Kidney (tissue), 13 donors: ENCODE measurements at regions not wholly inside any gene's neighbourhood (a gene's known extent, or its start where the extent isn't known, plus 50 kb on each side); places are given as distances from the start of the nearest gene placed in this dataset.
"Not testable (repeated sequence)": the region's sequence is repeated elsewhere in the genome, so short reads cannot be mapped to it uniquely, and the experiment has no call there.

Experiments
- DNase-seq, 5 donors: peaks; one replicate each; pipeline ENCODE4 v3.0.0-alpha.2; 2013 to 2020
- FAIRE-seq: peaks from 2 replicates; lab custom pipeline; 2012; peaks lifted over from hg19 to GRCh38; lab: Jason Lieb, UNC
- H3K27ac ChIP-seq, 2 donors: one replicate each; pipeline ENCODE4 v1.7.0; 2013; ENCODE audit warnings: low read depth in 2 of 2, low read length in 2 of 2, inconsistent platforms in 1 of 2
- H3K27me3 ChIP-seq: one replicate; pipeline ENCODE4 v1.7.1; 2013; ENCODE audit warnings: low read length, inconsistent platforms; ENCODE audit not compliant: control insufficient read depth, insufficient read depth
- H3K36me3 ChIP-seq, 3 donors: one replicate each; pipeline versions ENCODE4 v1.7.0 to v1.7.1; 2013; ENCODE audit warnings: low read length in 3 of 3, control low read depth in 1 of 3, inconsistent platforms in 1 of 3; ENCODE audit not compliant: insufficient read depth in 3 of 3, control insufficient read depth in 2 of 3
- H3K4me1 ChIP-seq, 3 donors: one replicate each; pipeline versions ENCODE4 v1.7.0 to v1.7.1; 2013; ENCODE audit warnings: low read length in 3 of 3, inconsistent platforms in 1 of 3, low read depth in 1 of 3; ENCODE audit not compliant: control insufficient read depth in 2 of 3, insufficient read depth in 2 of 3
- H3K4me3 ChIP-seq, 3 donors: one replicate each; pipeline versions ENCODE4 v1.7.0 to v1.8.1; 2013; ENCODE audit warnings: low read length in 3 of 3, control low read depth in 1 of 3, inconsistent platforms in 1 of 3
- H3K9ac ChIP-seq, 3 donors: one replicate each; pipeline versions ENCODE4 v1.7.0 to v1.7.1; 2013; ENCODE audit warnings: low read length in 3 of 3, control low read depth in 1 of 3, inconsistent platforms in 1 of 3
- H3K9me3 ChIP-seq, 3 donors: one replicate each; pipeline versions ENCODE4 v1.7.0 to v1.7.1; 2013; ENCODE audit warnings: low read length in 3 of 3, control low read depth in 1 of 3, inconsistent platforms in 1 of 3; ENCODE audit not compliant: control insufficient read depth in 2 of 3, insufficient read depth in 1 of 3
- intact Hi-C: fragments of 100-400 bp; cut with DNase I; formaldehyde crosslinking; loops from one replicate; pipeline ENCODE4 v1.11.1; 2022
- TF ChIP-seq, protein P1 (sequence below): IDR thresholded peaks from 3 replicates; pipeline ENCODE4 v1.5.1; 2012; ENCODE audit warnings: mild to moderate bottlenecking, moderate library complexity, borderline replicate concordance; ENCODE audit not compliant: insufficient read depth; ENCODE audit errors: extremely low read depth
- donor health status: control.
- donor health status: control.
- donor health status: control.
- donor health status: control.
- donor health status: control.
- donor health status: DM: yes; HTN: yes; CAD: no.
- donor health status: Normal renal cell carcinoma (clear cell type).

DNA sequence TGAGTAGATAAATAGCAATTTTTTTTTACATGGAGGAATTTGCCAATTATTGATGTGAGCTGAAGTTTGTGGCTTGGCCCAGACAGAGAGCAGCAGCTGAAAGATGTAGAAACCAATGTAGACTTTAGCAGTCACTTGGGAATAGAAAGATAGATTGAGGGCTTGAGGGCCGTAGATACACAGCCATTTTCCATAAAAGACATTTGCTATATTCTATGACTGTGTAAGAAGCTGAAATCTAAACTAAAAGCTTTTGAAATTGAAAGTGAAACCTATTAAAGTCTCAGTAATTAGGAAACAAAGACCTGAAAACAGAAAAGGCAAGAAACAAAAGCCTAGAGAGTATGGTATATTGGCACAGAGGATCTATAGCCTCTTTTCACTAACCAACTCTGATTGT is 332.7 kb downstream of the CENPW start:
- Histone ChIP-seq H3K27me3 (no peaks in the 10 kb centered on the region), H3K36me3 (no peaks in the 10 kb centered on the region), H3K9me3 (no peaks in the 10 kb centered on the region), H3K4me1 (no peaks in the 10 kb centered on the region), H3K27ac (no peak overlapping the region), H3K4me3 (no peak overlapping the region), H3K9ac (no peak overlapping the region)
- FAIRE-seq, result no peak
- peak in 1 of 5 donors; percentile 33 for DNase-seq
- intact Hi-C loops, result no loop called here
- TF ChIP-seq, protein P1, sequence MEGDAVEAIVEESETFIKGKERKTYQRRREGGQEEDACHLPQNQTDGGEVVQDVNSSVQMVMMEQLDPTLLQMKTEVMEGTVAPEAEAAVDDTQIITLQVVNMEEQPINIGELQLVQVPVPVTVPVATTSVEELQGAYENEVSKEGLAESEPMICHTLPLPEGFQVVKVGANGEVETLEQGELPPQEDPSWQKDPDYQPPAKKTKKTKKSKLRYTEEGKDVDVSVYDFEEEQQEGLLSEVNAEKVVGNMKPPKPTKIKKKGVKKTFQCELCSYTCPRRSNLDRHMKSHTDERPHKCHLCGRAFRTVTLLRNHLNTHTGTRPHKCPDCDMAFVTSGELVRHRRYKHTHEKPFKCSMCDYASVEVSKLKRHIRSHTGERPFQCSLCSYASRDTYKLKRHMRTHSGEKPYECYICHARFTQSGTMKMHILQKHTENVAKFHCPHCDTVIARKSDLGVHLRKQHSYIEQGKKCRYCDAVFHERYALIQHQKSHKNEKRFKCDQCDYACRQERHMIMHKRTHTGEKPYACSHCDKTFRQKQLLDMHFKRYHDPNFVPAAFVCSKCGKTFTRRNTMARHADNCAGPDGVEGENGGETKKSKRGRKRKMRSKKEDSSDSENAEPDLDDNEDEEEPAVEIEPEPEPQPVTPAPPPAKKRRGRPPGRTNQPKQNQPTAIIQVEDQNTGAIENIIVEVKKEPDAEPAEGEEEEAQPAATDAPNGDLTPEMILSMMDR, result no peak

- H3K27me3 ChIP-seq, H3K9me3 ChIP-seq, H3K4me3 ChIP-seq, FAIRE-seq, H3K9ac ChIP-seq, H3K4me1 ChIP-seq, H3K27ac ChIP-seq, H3K36me3 ChIP-seq, intact Hi-C loops: not testable (repeated sequence)
- peak in 1 of 5 donors; percentile 26 for DNase-seq
These were observed 333.8 kb downstream of the CENPW start for GRCh38 chr6:126673749-126674148.

DNA sequence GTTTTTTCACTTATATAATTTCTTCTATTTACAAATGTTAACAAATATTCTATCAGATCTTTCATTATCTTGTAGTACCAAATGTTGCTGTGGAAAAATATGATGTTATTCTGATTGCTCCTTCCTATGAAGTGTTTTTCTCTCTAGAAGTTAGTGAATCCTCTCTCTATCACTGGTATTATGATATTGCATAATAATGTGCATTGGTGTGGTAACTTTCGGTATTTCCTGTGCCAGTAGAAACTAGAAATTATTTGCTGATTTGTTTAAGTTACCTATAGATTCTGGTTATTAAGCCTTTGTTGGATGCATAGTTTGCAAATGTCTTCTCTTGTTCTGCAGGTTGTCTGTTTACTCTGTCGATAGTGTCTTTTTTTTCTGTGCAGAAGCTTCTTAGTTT is 342.5 kb downstream of the CENPW start:
- no peaks in the 10 kb centered on the region for H3K36me3 ChIP-seq
- H3K27ac ChIP-seq, result no peak overlapping the region
- peaks cover 0 to 4% (median 0%) of the 10 kb centered on the region in 3 donors for H3K9me3 ChIP-seq
- H3K9ac ChIP-seq, result no peak overlapping the region
- H3K4me1 ChIP-seq, result no peaks in the 10 kb centered on the region
- TF ChIP-seq, protein P1, result no peak
- FAIRE-seq, result no peak
- no peak overlapping the region for H3K4me3 ChIP-seq
- H3K27me3 ChIP-seq, result no peaks in the 10 kb centered on the region
- DNase-seq, result no peak
- intact Hi-C loops, result no loop called here

DNA sequence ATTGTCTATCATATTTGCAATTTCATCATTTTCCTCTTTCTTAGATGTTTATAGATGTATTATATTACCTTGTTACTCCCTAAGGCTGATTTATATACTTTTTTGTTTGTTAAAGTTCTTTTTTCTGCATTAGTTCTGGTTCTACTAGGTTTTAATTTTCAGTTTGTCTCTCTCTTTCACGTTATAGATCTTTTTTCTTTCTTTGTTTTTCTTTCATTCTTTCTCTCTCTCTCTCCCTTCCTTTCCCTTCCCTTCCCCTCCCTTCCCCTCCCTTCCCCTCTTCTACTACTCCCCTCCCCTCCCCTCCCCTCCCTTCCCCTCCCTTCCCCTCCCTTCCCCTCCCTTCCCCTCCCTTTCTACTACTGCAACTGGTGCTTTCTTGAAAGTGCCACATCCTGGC is 345.3 kb downstream of the CENPW start:
- Histone ChIP-seq H3K9ac (no peak overlapping the region), H3K27ac (no peak overlapping the region), H3K36me3 (no peaks in the 10 kb centered on the region), H3K27me3 (no peaks in the 10 kb centered on the region), H3K4me3 (no peak overlapping the region), H3K9me3 (peaks cover 0 to 4% (median 0%) of the 10 kb centered on the region in 3 donors), H3K4me1 (no peaks in the 10 kb centered on the region)
- DNase-seq, result no peak
- TF ChIP-seq, protein P1, result no peak
- intact Hi-C loops, result no loop called here
- FAIRE-seq, result no peak
